ENCODE measurements at regions not wholly inside any gene's neighbourhood (a gene's known extent, or its start where the extent isn't known, plus 50 kb on each side); places are given as distances from the start of the nearest gene placed in this dataset.

DNA sequence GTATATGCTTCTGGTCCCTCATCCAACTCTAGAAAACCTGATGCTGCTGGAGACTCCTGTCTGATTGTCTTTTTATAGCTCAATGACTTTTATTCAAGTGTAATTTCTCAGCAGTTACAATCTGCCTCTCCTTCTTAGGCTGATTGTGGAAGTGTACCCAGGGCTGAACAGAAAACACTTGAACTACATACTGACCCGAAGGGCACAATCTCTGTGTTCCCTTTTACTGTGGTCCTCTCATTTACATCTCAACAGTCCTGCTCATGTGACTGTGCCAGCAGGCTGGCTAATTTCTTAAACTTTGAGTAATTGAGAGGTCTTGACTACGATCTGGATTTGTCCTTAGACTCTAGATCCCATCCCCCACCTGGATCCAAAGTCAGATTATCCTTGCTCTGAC is 863.4 kb downstream of the PDHA2 start:
- Histone ChIP-seq H3K36me3 (ENCODE audit: insufficient read depth, low read length) (no peaks in the 10 kb centered on the region), H3K79me2 (ENCODE audit: control insufficient read depth, insufficient read depth, low read length, unreplicated experiment) (no peaks in the 10 kb centered on the region), H3K27me3 (ENCODE audit: insufficient read depth, low read length) (no peaks in the 10 kb centered on the region), H3K4me1 (ENCODE audit: control insufficient read depth, insufficient read depth, low read length, unreplicated experiment) (no peaks in the 10 kb centered on the region), H2AFZ (ENCODE audit: low read length, unreplicated experiment) (no peak overlapping the region), H3K27ac (ENCODE audit: low read depth, low read length) (no peak overlapping the region), H3K4me3 (ENCODE audit: low read depth, low read length) (no peak overlapping the region)

DNA sequence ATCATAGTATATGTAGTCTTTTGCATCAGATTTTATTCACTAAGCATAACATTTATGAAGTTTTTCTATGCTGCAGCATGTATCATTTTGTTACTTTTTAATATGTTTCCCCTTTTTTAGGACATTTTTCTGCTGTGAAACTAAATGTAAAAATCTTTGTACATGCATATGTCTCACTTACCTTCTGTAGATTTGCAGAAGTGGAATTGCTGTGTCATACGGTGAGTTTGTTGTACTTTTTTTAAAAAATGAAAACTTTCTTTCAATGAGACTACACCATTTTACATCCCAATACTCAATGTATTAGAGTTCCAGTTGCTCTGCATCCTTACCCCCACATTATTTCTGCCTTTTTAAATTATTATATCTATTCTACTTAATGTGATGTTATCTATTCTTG is 868.9 kb downstream of the PDHA2 start:
- Histone ChIP-seq H3K79me2 (ENCODE audit: control insufficient read depth, insufficient read depth, low read length, unreplicated experiment) (no peaks in the 10 kb centered on the region), H3K36me3 (ENCODE audit: insufficient read depth, low read length) (no peaks in the 10 kb centered on the region), H3K27me3 (ENCODE audit: insufficient read depth, low read length) (no peaks in the 10 kb centered on the region), H3K4me3 (ENCODE audit: low read depth, low read length) (no peak overlapping the region), H2AFZ (ENCODE audit: low read length, unreplicated experiment) (no peak overlapping the region), H3K27ac (ENCODE audit: low read depth, low read length) (no peak overlapping the region), H3K4me1 (ENCODE audit: control insufficient read depth, insufficient read depth, low read length, unreplicated experiment) (no peaks in the 10 kb centered on the region)

DNA sequence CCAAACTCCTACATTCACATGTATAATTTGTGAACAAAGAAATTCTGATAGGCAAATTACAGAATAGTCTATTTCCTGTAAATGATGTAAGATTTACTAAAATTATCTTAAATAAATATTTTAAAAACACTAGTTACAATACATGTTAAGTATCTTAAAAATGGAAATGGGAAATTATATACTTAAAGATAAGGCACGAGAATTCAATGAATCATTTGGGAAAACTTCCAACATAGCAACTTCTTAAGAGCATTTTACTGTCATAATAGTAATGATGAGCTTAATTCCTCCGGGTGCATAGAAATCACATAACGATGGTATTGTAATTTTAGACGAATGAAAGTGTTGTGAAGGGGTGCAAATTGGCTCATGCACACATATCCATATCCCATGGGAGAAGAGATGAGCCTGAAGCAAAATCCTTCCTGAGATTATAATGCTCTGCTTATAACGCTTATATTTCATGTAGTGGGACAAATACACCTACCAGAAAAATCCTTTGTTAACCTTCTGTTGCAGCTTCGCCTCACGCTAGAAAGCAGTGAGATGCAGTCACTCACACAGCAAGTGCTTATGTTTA is 873.5 kb downstream of the PDHA2 start:
- Histone ChIP-seq H3K79me2 (ENCODE audit: control insufficient read depth, insufficient read depth, low read length, unreplicated experiment) (no peaks in the 10 kb centered on the region), H3K4me1 (ENCODE audit: control insufficient read depth, insufficient read depth, low read length, unreplicated experiment) (no peaks in the 10 kb centered on the region), H3K4me3 (ENCODE audit: low read depth, low read length) (no peak overlapping the region), H3K27me3 (ENCODE audit: insufficient read depth, low read length) (no peaks in the 10 kb centered on the region), H3K27ac (ENCODE audit: low read depth, low read length) (no peak overlapping the region), H3K36me3 (ENCODE audit: insufficient read depth, low read length) (no peaks in the 10 kb centered on the region), H2AFZ (ENCODE audit: low read length, unreplicated experiment) (no peak overlapping the region)

DNA sequence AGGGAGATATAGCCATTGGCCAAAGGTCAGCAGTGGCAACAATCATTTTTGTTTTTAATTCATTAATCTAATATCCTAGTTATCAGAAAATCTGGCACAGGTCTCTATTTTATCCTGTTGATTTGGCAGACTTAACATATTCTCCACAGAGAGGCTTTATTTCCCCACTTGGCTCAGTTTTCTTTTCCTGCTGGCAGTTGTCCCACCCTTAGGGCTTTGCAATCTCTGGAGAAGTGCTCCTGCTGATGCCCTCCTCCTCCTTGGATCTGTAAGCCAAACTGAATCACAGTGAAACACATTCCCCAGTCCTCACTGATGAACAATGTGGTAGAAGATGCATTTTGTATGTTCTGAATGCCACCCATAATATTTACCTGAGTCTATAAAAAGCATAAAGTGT is 889.7 kb downstream of the PDHA2 start:
- H3K79me2 ChIP-seq (ENCODE audit: control insufficient read depth, insufficient read depth, low read length, unreplicated experiment): no peaks in the 10 kb centered on the region
- no peaks in the 10 kb centered on the region for H3K4me1 ChIP-seq (ENCODE audit: control insufficient read depth, insufficient read depth, low read length, unreplicated experiment)
- no peaks in the 10 kb centered on the region for H3K36me3 ChIP-seq (ENCODE audit: insufficient read depth, low read length)
- no peaks in the 10 kb centered on the region for H3K27me3 ChIP-seq (ENCODE audit: insufficient read depth, low read length)
- H2AFZ ChIP-seq (ENCODE audit: low read length, unreplicated experiment): no peak overlapping the region
- no peak overlapping the region for H3K4me3 ChIP-seq (ENCODE audit: low read depth, low read length)
- no peak overlapping the region for H3K27ac ChIP-seq (ENCODE audit: low read depth, low read length)

DNA sequence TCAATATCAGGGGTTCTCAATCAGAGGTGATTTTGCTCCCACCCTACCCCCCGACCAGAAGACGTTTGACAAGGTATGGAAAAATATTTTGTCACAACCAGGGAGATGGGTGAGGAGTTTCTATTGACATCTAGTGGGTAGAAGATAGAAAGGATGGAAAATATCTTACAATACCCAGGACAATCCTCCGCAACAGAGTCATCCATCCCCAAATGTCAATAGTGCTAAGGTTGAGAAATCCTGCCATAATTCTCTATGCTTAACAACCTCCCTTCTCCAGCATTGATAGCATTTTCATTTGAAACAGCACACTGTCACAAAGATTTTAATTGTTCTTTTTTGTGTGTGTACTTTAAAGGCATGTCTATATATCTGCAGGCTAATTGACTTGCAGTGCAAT is 890.5 kb downstream of the PDHA2 start:
- H3K79me2 ChIP-seq (ENCODE audit: control insufficient read depth, insufficient read depth, low read length, unreplicated experiment): no peaks in the 10 kb centered on the region
- H3K4me1 ChIP-seq (ENCODE audit: control insufficient read depth, insufficient read depth, low read length, unreplicated experiment): no peaks in the 10 kb centered on the region
- no peaks in the 10 kb centered on the region for H3K36me3 ChIP-seq (ENCODE audit: insufficient read depth, low read length)
- no peak overlapping the region for H2AFZ ChIP-seq (ENCODE audit: low read length, unreplicated experiment)
- no peaks in the 10 kb centered on the region for H3K27me3 ChIP-seq (ENCODE audit: insufficient read depth, low read length)
- no peak overlapping the region for H3K4me3 ChIP-seq (ENCODE audit: low read depth, low read length)
- no peak overlapping the region for H3K27ac ChIP-seq (ENCODE audit: low read depth, low read length)

DNA sequence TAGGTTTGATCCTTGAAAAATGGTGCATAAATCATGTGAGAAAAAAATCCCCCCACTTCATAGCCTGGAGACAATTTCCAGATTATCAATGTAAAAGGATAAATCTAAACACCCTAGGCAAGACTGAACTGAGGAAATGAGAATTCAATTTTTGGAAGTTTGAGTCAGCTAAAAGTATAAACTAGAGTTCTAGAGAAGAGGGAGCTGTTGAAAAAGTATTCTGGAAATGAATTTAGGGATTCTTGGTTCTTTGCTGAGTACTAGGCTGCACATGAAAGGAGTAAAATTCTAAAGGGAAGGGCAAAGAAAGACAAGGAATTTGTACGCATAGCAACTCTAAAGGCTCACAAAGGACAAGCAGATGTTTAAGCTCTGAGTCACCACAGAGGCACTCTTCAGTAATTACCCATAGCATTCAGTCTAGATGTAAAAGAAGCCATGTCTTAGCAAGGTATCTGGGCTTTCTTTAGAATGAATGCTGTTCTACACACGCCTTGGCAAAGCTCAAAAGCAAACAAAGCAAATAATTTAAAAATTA is 896.5 kb downstream of the PDHA2 start:
- Histone ChIP-seq H3K27me3 (ENCODE audit: insufficient read depth, low read length) (no peaks in the 10 kb centered on the region), H2AFZ (ENCODE audit: low read length, unreplicated experiment) (no peak overlapping the region), H3K27ac (ENCODE audit: low read depth, low read length) (no peak overlapping the region), H3K79me2 (ENCODE audit: control insufficient read depth, insufficient read depth, low read length, unreplicated experiment) (no peaks in the 10 kb centered on the region), H3K4me1 (ENCODE audit: control insufficient read depth, insufficient read depth, low read length, unreplicated experiment) (no peaks in the 10 kb centered on the region), H3K4me3 (ENCODE audit: low read depth, low read length) (no peak overlapping the region), H3K36me3 (ENCODE audit: insufficient read depth, low read length) (no peaks in the 10 kb centered on the region)

DNA sequence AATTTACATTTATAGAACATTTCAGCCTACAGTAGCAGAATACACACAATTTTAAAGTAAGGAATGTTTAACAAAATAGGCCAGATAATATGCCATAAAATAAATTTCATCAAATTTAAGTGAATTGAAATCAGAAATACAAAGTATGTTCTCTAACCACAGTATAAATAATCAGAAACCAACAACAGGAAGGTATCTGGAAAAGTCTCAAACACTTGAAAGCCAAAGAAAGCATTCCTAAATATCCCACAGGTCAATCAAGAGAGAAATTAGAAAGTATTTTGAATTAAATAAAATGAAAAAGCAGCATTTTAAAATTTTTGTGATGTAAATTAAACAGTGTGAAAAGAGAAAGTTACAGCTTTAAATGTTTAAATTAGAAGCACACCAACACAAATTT is 899.2 kb downstream of the PDHA2 start:
- no peak overlapping the region for H3K27ac ChIP-seq (ENCODE audit: low read depth, low read length)
- no peaks in the 10 kb centered on the region for H3K27me3 ChIP-seq (ENCODE audit: insufficient read depth, low read length)
- H3K4me1 ChIP-seq (ENCODE audit: control insufficient read depth, insufficient read depth, low read length, unreplicated experiment): no peaks in the 10 kb centered on the region
- no peak overlapping the region for H2AFZ ChIP-seq (ENCODE audit: low read length, unreplicated experiment)
- H3K4me3 ChIP-seq (ENCODE audit: low read depth, low read length): no peak overlapping the region
- no peaks in the 10 kb centered on the region for H3K36me3 ChIP-seq (ENCODE audit: insufficient read depth, low read length)
- H3K79me2 ChIP-seq (ENCODE audit: control insufficient read depth, insufficient read depth, low read length, unreplicated experiment): no peaks in the 10 kb centered on the region

DNA sequence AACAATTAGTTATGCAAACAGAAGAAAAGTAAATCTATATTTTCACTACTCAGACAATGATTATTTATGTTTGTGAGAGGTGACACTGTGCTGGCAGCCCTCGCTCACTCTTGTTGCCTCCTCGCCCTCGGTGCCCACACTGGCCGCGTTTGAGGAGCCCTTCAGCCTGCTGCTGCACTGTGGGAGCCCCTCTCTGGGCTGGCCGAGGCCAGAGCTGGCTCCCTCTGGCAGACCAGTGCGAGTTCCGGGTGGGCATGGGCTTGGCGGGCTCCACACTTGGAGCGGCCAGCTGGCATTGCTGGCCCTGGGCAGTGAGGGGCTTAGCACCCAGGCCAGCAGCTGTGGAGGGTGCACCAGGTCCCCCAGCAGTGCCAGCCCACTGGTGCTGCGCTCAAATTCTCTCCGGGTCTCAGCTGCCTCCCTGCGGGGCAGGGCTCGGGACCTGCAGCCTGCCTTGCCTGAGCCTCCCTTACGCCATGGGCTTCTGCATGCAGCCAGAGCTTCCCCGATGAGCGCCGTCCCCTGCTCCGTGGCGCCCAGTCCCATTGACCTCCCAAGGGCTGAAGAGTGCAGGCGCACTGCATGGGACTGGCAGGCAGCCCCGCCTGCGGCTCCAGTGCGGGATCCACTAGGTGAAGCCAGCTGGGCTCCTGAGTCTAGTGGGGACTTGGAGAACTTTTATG is 902.6 kb downstream of the PDHA2 start:
- Histone ChIP-seq H3K79me2 (ENCODE audit: control insufficient read depth, insufficient read depth, low read length, unreplicated experiment) (no peaks in the 10 kb centered on the region), H3K27ac (ENCODE audit: low read depth, low read length) (no peak overlapping the region), H3K27me3 (ENCODE audit: insufficient read depth, low read length) (no peaks in the 10 kb centered on the region), H3K36me3 (ENCODE audit: insufficient read depth, low read length) (no peaks in the 10 kb centered on the region), H2AFZ (ENCODE audit: low read length, unreplicated experiment) (no peak overlapping the region), H3K4me1 (ENCODE audit: control insufficient read depth, insufficient read depth, low read length, unreplicated experiment) (no peaks in the 10 kb centered on the region), H3K4me3 (ENCODE audit: low read depth, low read length) (no peak overlapping the region)

DNA sequence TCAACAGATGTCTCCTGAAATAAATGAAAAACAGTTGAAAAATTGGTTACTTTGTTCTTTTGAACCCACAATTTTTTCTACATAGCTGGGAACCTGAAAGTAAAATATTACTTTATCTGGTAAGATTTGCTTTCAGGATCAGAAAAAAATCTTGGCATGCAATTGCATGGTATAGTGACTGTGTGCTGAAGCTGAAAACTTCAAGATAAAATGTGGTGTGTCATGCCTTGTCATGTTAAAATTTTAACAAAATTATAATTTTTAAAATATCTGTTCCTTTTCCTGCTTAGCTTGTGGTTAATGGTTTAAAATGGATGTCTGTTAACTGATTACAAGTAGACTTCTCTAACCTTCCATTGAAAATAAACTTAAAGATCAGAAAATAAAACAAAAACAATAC is 904.8 kb downstream of the PDHA2 start:
- H2AFZ ChIP-seq (ENCODE audit: low read length, unreplicated experiment): no peak overlapping the region
- H3K36me3 ChIP-seq (ENCODE audit: insufficient read depth, low read length): no peaks in the 10 kb centered on the region
- H3K4me1 ChIP-seq (ENCODE audit: control insufficient read depth, insufficient read depth, low read length, unreplicated experiment): no peaks in the 10 kb centered on the region
- H3K79me2 ChIP-seq (ENCODE audit: control insufficient read depth, insufficient read depth, low read length, unreplicated experiment): no peaks in the 10 kb centered on the region
- H3K27ac ChIP-seq (ENCODE audit: low read depth, low read length): no peak overlapping the region
- no peaks in the 10 kb centered on the region for H3K27me3 ChIP-seq (ENCODE audit: insufficient read depth, low read length)
- H3K4me3 ChIP-seq (ENCODE audit: low read depth, low read length): no peak overlapping the region

DNA sequence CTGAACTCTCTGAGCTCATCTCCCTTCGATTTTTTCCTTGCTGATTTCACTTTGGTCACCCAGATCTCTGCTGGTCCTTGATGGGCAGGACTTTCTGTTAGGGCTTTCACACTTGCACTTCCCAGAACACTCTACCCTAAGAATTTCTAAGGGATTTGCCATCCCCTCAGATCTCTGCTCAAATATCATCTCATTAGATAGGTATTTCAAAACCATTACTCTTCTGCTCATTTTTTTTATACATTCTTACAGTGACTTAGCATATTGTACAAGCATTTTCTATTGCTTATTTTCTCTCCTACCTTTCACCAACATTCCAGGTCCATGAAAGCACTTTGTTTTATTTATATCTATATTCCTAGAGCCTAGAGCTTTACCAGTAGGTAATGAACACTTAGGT is 913.3 kb downstream of the PDHA2 start:
- H3K79me2 ChIP-seq (ENCODE audit: control insufficient read depth, insufficient read depth, low read length, unreplicated experiment): no peaks in the 10 kb centered on the region
- H3K4me3 ChIP-seq (ENCODE audit: low read depth, low read length): no peak overlapping the region
- H3K27ac ChIP-seq (ENCODE audit: low read depth, low read length): no peak overlapping the region
- H2AFZ ChIP-seq (ENCODE audit: low read length, unreplicated experiment): no peak overlapping the region
- H3K36me3 ChIP-seq (ENCODE audit: insufficient read depth, low read length): no peaks in the 10 kb centered on the region
- H3K4me1 ChIP-seq (ENCODE audit: control insufficient read depth, insufficient read depth, low read length, unreplicated experiment): no peaks in the 10 kb centered on the region
- H3K27me3 ChIP-seq (ENCODE audit: insufficient read depth, low read length): no peaks in the 10 kb centered on the region
